ENCODE measurements at regions not wholly inside any gene's neighbourhood (a gene's known extent, or its start where the extent isn't known, plus 50 kb on each side); places are given as distances from the start of the nearest gene placed in this dataset.

DNA sequence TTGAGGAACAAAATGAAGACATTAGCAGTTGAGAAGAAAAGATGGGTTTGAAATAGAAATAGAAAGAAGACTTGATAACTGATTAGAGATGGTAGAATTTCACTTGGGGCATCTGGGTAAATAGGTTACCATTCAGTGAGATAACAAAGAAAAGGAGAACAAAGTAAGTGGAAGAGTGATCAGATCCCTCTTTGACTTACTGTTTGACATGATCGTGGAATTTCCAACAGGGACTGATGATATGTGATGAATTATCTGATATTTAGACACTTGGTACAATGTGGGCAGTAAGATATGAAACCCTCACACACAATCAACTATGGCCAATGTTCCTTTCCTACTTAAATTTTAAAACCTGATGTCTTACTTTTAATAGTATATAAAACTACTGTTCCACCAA lies 70.1 kb upstream of the STARD4 start:
- no peak overlapping the region for H2AFZ ChIP-seq (ENCODE audit: insufficient read depth, low read length, poor library complexity)
- H3K79me1 ChIP-seq (ENCODE audit: low read length) = no peaks in the 10 kb centered on the region
- no peak overlapping the region for H3K4me3 ChIP-seq (ENCODE audit: low read depth, low read length)
- no peak overlapping the region for H2BK12ac ChIP-seq (ENCODE audit: low read length)
- H2BK5ac ChIP-seq (ENCODE audit: low read depth, low read length, poor library complexity) = no peak overlapping the region
- no peak overlapping the region for H4K8ac ChIP-seq (ENCODE audit: low read depth, low read length)
- H3K36me3 ChIP-seq (ENCODE audit: control insufficient read depth in 1 of 2, insufficient read depth in 2 of 2, low read length in 2 of 2) = no peaks in the 10 kb centered on the region
- no peak overlapping the region for H2BK120ac ChIP-seq (ENCODE audit: insufficient read depth, low read length, poor library complexity)
- no CpG with 5 or more reads among the region's 1 CpG for WGBS (ENCODE audit: extremely low coverage, insufficient coverage, insufficient read length)
- H3K14ac ChIP-seq (ENCODE audit: low read length) = no peak overlapping the region
- no peaks in the 10 kb centered on the region for H3K27me3 ChIP-seq (ENCODE audit: insufficient read depth, low read length)
- no peak overlapping the region for H3K23ac ChIP-seq (ENCODE audit: low read length)
- H3K27ac ChIP-seq (ENCODE audit: low read depth, low read length) = no peak overlapping the region
- no peak overlapping the region for H3K18ac ChIP-seq (ENCODE audit: low read length)
- DNase-seq = no peak
- no peak overlapping the region for H4K91ac ChIP-seq (ENCODE audit: low read depth, low read length)
- H3K4me1 ChIP-seq (ENCODE audit: control insufficient read depth in 1 of 2, insufficient read depth in 2 of 2, low read length in 2 of 2) = peaks cover 2 to 8% of the 10 kb centered on the region in 2 experiments
- no peak overlapping the region for H3K4ac ChIP-seq (ENCODE audit: low read depth, low read length)
- no peak overlapping the region for H3K9ac ChIP-seq (ENCODE audit: low read length)
- no peak overlapping the region for H3K4me2 ChIP-seq (ENCODE audit: low read length)
- H3K9me3 ChIP-seq (ENCODE audit: insufficient read depth, low read depth, low read length) = no peaks in the 10 kb centered on the region
- H3K79me2 ChIP-seq (ENCODE audit: control insufficient read depth, insufficient read depth, low read length, poor library complexity) = no peaks in the 10 kb centered on the region
- H4K12ac ChIP-seq (ENCODE audit: low read depth, low read length) = no peak overlapping the region
- no peak overlapping the region for H2AK5ac ChIP-seq (ENCODE audit: low read length)

GRCh38 chr5:111580956-111581355 lies 68.6 kb upstream of the STARD4 start:
- H3K27ac ChIP-seq (ENCODE audit: low read depth, low read length) = no peak overlapping the region
- H2BK12ac ChIP-seq (ENCODE audit: low read length) = no peak overlapping the region
- no peak overlapping the region for H2AFZ ChIP-seq (ENCODE audit: insufficient read depth, low read length, poor library complexity)
- H4K91ac ChIP-seq (ENCODE audit: low read depth, low read length) = no peak overlapping the region
- no peak overlapping the region for H3K9ac ChIP-seq (ENCODE audit: low read length)
- H3K9me3 ChIP-seq (ENCODE audit: insufficient read depth, low read depth, low read length) = no peaks in the 10 kb centered on the region
- H3K27me3 ChIP-seq (ENCODE audit: insufficient read depth, low read length) = no peaks in the 10 kb centered on the region
- H3K79me1 ChIP-seq (ENCODE audit: low read length) = no peaks in the 10 kb centered on the region
- no peaks in the 10 kb centered on the region for H3K79me2 ChIP-seq (ENCODE audit: control insufficient read depth, insufficient read depth, low read length, poor library complexity)
- DNase-seq = no peak
- H2BK5ac ChIP-seq (ENCODE audit: low read depth, low read length, poor library complexity) = no peak overlapping the region
- H3K36me3 ChIP-seq (ENCODE audit: control insufficient read depth in 1 of 2, insufficient read depth in 2 of 2, low read length in 2 of 2) = no peaks in the 10 kb centered on the region
- no peak overlapping the region for H2BK120ac ChIP-seq (ENCODE audit: insufficient read depth, low read length, poor library complexity)
- H3K4me2 ChIP-seq (ENCODE audit: low read length) = no peak overlapping the region
- no peak overlapping the region for H2AK5ac ChIP-seq (ENCODE audit: low read length)
- H3K4me3 ChIP-seq (ENCODE audit: low read depth, low read length) = no peak overlapping the region
- H3K4me1 ChIP-seq (ENCODE audit: control insufficient read depth in 1 of 2, insufficient read depth in 2 of 2, low read length in 2 of 2) = peaks cover 2 to 8% of the 10 kb centered on the region in 2 experiments
- H3K4ac ChIP-seq (ENCODE audit: low read depth, low read length) = no peak overlapping the region
- H3K18ac ChIP-seq (ENCODE audit: low read length) = no peak overlapping the region
- H4K8ac ChIP-seq (ENCODE audit: low read depth, low read length) = no peak overlapping the region
- no peak overlapping the region for H3K23ac ChIP-seq (ENCODE audit: low read length)
- H4K12ac ChIP-seq (ENCODE audit: low read depth, low read length) = no peak overlapping the region
- H3K14ac ChIP-seq (ENCODE audit: low read length) = no peak overlapping the region

DNA sequence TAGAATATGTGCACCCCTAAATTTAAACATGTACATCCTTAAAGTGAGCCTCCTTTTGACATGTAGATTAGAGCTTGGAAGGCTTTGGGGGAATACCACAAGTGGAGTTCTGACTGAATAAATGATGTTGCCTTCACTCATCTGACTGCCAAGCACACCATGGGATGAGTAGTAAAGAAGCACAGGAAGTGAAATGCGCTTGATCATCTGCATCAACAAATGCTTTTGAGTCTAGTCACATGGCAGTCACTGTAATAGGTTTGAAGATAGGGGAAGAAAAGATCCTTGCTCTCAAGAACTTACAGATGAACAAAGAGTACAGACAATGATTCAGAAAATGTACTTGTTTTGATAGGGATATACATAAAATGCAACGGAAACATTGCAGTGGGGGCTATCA lies 62.0 kb upstream of the STARD4 start:
- Histone ChIP-seq H2BK12ac (ENCODE audit: low read length) (no peak overlapping the region), H3K27me3 (ENCODE audit: insufficient read depth, low read length) (no peaks in the 10 kb centered on the region), H3K79me1 (ENCODE audit: low read length) (no peaks in the 10 kb centered on the region), H3K9me3 (ENCODE audit: insufficient read depth, low read depth, low read length) (no peaks in the 10 kb centered on the region), H2AK5ac (ENCODE audit: low read length) (no peak overlapping the region), H3K36me3 (ENCODE audit: control insufficient read depth in 1 of 2, insufficient read depth in 2 of 2, low read length in 2 of 2) (no peaks in the 10 kb centered on the region), H3K14ac (ENCODE audit: low read length) (no peak overlapping the region), H3K4me2 (ENCODE audit: low read length) (no peak overlapping the region), H4K12ac (ENCODE audit: low read depth, low read length) (no peak overlapping the region), H3K9ac (ENCODE audit: low read length) (no peak overlapping the region), H4K91ac (ENCODE audit: low read depth, low read length) (no peak overlapping the region), H3K18ac (ENCODE audit: low read length) (no peak overlapping the region), H3K79me2 (ENCODE audit: control insufficient read depth, insufficient read depth, low read length, poor library complexity) (no peaks in the 10 kb centered on the region), H3K4ac (ENCODE audit: low read depth, low read length) (no peak overlapping the region), H3K23ac (ENCODE audit: low read length) (no peak overlapping the region), H2BK5ac (ENCODE audit: low read depth, low read length, poor library complexity) (no peak overlapping the region), H2AFZ (ENCODE audit: insufficient read depth, low read length, poor library complexity) (no peak overlapping the region), H4K8ac (ENCODE audit: low read depth, low read length) (no peak overlapping the region), H2BK120ac (ENCODE audit: insufficient read depth, low read length, poor library complexity) (no peak overlapping the region), H3K4me3 (ENCODE audit: low read depth, low read length) (no peak overlapping the region), H3K27ac (ENCODE audit: low read depth, low read length) (no peak overlapping the region), H3K4me1 (ENCODE audit: control insufficient read depth in 1 of 2, insufficient read depth in 2 of 2, low read length in 2 of 2) (no peaks in the 10 kb centered on the region)
- WGBS (ENCODE audit: extremely low coverage, insufficient coverage, insufficient read length) = no CpG with 5 or more reads among the region's 2 CpGs
- DNase-seq = no peak

GRCh38 chr5:111572561-111572960 lies 60.2 kb upstream of the STARD4 start:
- Histone ChIP-seq H2AK5ac (ENCODE audit: low read length) (no peak overlapping the region), H3K27me3 (ENCODE audit: insufficient read depth, low read length) (no peaks in the 10 kb centered on the region), H3K18ac (ENCODE audit: low read length) (no peak overlapping the region), H3K79me1 (ENCODE audit: low read length) (no peaks in the 10 kb centered on the region), H4K91ac (ENCODE audit: low read depth, low read length) (no peak overlapping the region), H4K8ac (ENCODE audit: low read depth, low read length) (no peak overlapping the region), H3K23ac (ENCODE audit: low read length) (no peak overlapping the region), H3K27ac (ENCODE audit: low read depth, low read length) (no peak overlapping the region), H3K36me3 (ENCODE audit: control insufficient read depth in 1 of 2, insufficient read depth in 2 of 2, low read length in 2 of 2) (no peaks in the 10 kb centered on the region), H2BK120ac (ENCODE audit: insufficient read depth, low read length, poor library complexity) (no peak overlapping the region), H3K79me2 (ENCODE audit: control insufficient read depth, insufficient read depth, low read length, poor library complexity) (no peaks in the 10 kb centered on the region), H2AFZ (ENCODE audit: insufficient read depth, low read length, poor library complexity) (no peak overlapping the region), H3K9ac (ENCODE audit: low read length) (no peak overlapping the region), H3K4me2 (ENCODE audit: low read length) (no peak overlapping the region), H3K4me3 (ENCODE audit: low read depth, low read length) (no peak overlapping the region), H2BK12ac (ENCODE audit: low read length) (no peak overlapping the region), H3K4me1 (ENCODE audit: control insufficient read depth in 1 of 2, insufficient read depth in 2 of 2, low read length in 2 of 2) (no peaks in the 10 kb centered on the region), H3K4ac (ENCODE audit: low read depth, low read length) (no peak overlapping the region), H4K12ac (ENCODE audit: low read depth, low read length) (no peak overlapping the region), H3K14ac (ENCODE audit: low read length) (no peak overlapping the region), H2BK5ac (ENCODE audit: low read depth, low read length, poor library complexity) (no peak overlapping the region), H3K9me3 (ENCODE audit: insufficient read depth, low read depth, low read length) (no peaks in the 10 kb centered on the region)
- no CpG with 5 or more reads among the region's 5 CpGs for WGBS (ENCODE audit: extremely low coverage, insufficient coverage, insufficient read length)
- no peak for DNase-seq
